UCSD-AML1 (cell line): ENCODE measurements at regions not wholly inside any gene's neighbourhood (a gene's known extent, or its start where the extent isn't known, plus 50 kb on each side); places are given as distances from the start of the nearest gene placed in this dataset.

Experiments used
- DNase-seq: peaks from one replicate; lab custom pipeline; 2025; ENCODE audit not compliant: unreplicated experiment; lab: John Stamatoyannopoulos, UW

GRCh38 chrX:78493180-78493579 is 165.8 kb upstream of the CYSLTR1 start:
- DNase-seq: no peak

DNA sequence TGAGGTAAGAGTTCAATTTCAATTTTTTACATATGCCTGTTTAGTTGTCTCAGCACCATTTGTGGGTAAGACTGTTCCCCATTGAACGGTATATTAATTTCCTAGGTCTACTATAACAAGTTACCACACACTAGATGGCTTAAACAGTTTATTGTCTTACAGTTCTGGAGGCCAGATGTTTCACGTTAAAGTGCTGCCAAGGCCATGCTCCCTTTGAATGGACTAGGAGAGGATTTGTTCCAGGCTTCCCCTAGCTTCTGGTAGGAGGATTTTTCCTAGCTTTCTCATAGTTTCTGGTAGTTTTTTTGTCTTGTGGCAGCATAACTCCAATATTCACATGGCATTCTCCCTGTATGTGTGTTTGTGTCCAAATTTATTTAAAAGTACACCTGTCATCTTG is 149.3 kb upstream of the CYSLTR1 start:
- DNase-seq: no peak

GRCh38 chrX:78456909-78457308 is 129.5 kb upstream of the CYSLTR1 start:
- no peak for DNase-seq

DNA sequence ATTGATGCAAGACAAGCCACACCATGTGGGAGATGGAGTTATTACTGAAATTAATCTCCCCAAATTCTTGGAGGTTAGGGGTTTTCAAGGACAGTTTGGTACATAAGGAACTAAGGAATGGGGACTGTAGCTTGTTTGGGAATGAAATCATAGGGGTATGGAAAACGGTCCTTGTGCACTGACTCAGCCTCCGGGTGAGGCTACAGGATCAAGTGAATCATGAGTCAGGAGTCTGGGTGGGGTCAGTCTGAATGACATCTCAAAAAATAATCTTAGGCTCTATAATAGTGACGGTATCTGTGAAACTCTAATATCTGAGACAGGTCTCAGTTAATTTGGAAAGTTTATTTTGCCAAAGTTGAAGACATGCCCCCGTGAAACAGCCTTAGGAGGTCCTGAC is 128.5 kb upstream of the CYSLTR1 start:
- DNase-seq: no peak

- DNase-seq: no peak
These were observed 124.9 kb upstream of the CYSLTR1 start for GRCh38 chrX:78452356-78452755.

DNA sequence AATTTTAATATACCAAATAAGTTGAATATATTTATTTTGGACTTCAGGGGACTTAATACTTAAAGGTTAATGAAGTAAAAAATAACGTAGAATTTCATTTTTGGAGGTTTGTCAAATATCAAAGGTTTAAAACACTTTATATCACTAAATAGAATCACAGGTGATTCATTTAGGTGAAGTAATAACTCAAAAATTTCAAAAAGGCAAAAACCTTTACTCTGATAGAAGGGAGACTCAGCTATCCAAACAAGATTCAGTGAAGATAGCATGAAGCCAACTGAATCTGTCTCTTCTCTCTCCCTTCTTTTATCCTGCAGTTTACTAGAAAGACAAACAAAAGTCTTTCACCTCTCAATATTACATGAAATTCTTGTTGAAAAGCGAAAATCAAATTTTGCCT is 110.2 kb upstream of the CYSLTR1 start:
- DNase-seq: no peak

DNA sequence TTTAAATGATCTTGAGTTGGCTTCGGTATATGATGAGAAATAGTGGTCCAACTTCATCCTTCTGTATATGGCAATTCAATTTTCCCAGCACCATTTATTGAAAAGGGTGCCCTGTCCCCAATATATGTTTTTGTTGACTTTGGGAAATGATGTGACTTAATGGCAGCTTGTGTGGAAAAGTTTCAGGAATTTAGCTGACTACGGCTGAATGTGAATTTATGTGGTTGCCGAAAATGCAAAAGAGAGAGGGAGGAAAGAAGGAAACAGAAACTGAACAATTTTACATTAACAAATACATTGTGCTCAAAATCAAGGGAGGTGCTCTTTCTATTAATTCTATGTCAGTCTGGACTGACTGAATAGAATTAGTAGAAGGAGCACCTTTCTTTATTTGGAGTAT is 101.8 kb upstream of the CYSLTR1 start:
- DNase-seq: no peak

GRCh38 chrX:78388663-78389062 is 61.3 kb upstream of the CYSLTR1 start:
- DNase-seq: no peak

GRCh38 chrX:78387364-78387763 is 60.0 kb upstream of the CYSLTR1 start:
- DNase-seq: no peak

DNA sequence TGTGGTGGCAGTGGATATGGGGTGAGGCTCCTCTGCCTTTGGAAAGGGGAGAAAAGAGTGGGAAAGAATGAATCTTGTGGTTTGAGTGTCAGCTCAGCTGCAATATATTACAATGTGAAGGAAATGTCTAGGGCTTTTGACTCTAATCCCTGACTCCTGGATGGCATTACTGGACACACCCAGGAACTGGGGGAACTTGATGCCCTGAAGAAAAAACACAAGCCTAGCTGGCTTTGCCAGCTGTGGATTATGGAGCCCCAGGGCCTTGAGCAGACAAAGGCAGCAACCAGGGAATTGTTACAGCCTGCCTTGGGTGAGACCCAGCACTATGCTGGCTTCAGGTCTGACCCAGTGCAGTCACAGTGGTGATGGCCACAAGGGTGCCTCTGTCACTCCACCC is 57.1 kb upstream of the CYSLTR1 start:
- DNase-seq: no peak

DNA sequence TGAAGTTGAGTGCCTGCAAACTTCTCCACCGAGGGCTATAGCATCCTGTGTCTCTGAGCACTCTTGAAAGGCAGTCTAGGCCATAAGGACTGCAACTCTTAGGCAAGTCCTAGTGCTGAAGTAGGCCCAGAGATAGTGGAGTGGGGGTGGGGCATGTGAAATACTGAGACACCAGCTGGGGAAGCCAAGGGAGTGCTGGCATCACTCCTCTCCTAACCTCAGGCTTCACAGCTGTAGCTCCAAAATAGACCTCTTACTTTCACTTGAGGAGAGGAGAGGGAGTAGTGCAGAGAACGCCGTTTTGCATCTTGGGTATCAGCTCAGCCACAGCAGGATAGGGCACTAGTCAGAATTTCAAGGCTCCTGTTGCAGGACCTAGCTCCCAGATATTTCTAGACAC is 56.2 kb upstream of the CYSLTR1 start:
- no peak for DNase-seq

- no peak for DNase-seq
These were observed 51.2 kb upstream of the CYSLTR1 start for GRCh38 chrX:78378476-78379115.
